H9 (cell line): ENCODE measurements at regions not wholly inside any gene's neighbourhood (a gene's known extent, or its start where the extent isn't known, plus 50 kb on each side); places are given as distances from the start of the nearest gene placed in this dataset.

ENCODE experiments used
- DNase-seq: peaks from one replicate; pipeline ENCODE4 v3.0.0-alpha.2; 2017
- H2AFZ ChIP-seq: one replicate; pipeline ENCODE4 v1.6.1; 2013; ENCODE audit warnings: mild to moderate bottlenecking, low read length, control low read depth, moderate library complexity
- H2AK5ac ChIP-seq: 2 replicates; pipeline ENCODE4 v1.6.1; 2013; ENCODE audit warnings: low read length, control low read depth, mixed read lengths; ENCODE audit not compliant: insufficient read length
- H2BK120ac ChIP-seq: one replicate; pipeline ENCODE4 v1.6.1; 2013; ENCODE audit warnings: low read depth, mild to moderate bottlenecking, low read length, control low read depth, inconsistent platforms; ENCODE audit not compliant: poor library complexity, severe bottlenecking
- H2BK12ac ChIP-seq: 2 replicates; pipeline ENCODE4 v1.6.1; 2013; ENCODE audit warnings: low read length, control low read depth, mixed read lengths, low read depth; ENCODE audit not compliant: insufficient read length
- H2BK15ac ChIP-seq: 2 replicates; pipeline ENCODE4 v1.6.1; 2013; ENCODE audit warnings: low read depth, low read length, control low read depth
- H2BK20ac ChIP-seq: one replicate; pipeline ENCODE4 v1.6.1; 2013; ENCODE audit warnings: low read depth, mild to moderate bottlenecking, low read length, control low read depth, inconsistent platforms; ENCODE audit not compliant: poor library complexity, severe bottlenecking
- H2BK5ac ChIP-seq: 2 replicates; pipeline ENCODE4 v1.6.1; 2013; ENCODE audit warnings: low read length, control low read depth, mixed read lengths; ENCODE audit not compliant: insufficient read length
- H3K14ac ChIP-seq: 2 replicates; pipeline ENCODE4 v1.6.1; 2013; ENCODE audit warnings: low read length, control low read depth; ENCODE audit not compliant: insufficient read depth
- H3K18ac ChIP-seq: 2 replicates; pipeline ENCODE4 v1.6.1; 2013; ENCODE audit warnings: low read depth, mild to moderate bottlenecking, mixed read lengths, low read length, control low read depth; ENCODE audit not compliant: insufficient read length
- H3K23ac ChIP-seq: 2 replicates; pipeline ENCODE4 v1.6.1; 2013; ENCODE audit warnings: low read length, control low read depth, mixed read lengths, low read depth; ENCODE audit not compliant: insufficient read length
- H3K23me2 ChIP-seq: 2 replicates; pipeline ENCODE4 v1.6.1; 2013; ENCODE audit warnings: low read depth, mild to moderate bottlenecking, mixed read lengths, low read length, control low read depth; ENCODE audit not compliant: insufficient read length, poor library complexity, severe bottlenecking
- H3K27ac ChIP-seq: 2 replicates; pipeline ENCODE4 v1.5.1; 2013; ENCODE audit warnings: low read length, control low read depth, mixed read lengths, low read depth; ENCODE audit not compliant: insufficient read length
- H3K27me3 ChIP-seq: 2 replicates; pipeline ENCODE4 v1.6.1; 2013; ENCODE audit warnings: low read length, control low read depth, inconsistent platforms; ENCODE audit not compliant: insufficient read depth
- H3K4ac ChIP-seq: 2 replicates; pipeline ENCODE4 v1.6.1; 2013; ENCODE audit warnings: low read depth, mild to moderate bottlenecking, control low read depth, inconsistent platforms, low read length, moderate library complexity
- H3K4me1 ChIP-seq: 2 replicates; pipeline ENCODE4 v1.6.1; 2013; ENCODE audit warnings: low read length, control low read depth, inconsistent platforms; ENCODE audit not compliant: insufficient read depth
- H3K4me2 ChIP-seq: 2 replicates; pipeline ENCODE4 v1.6.1; 2013; ENCODE audit warnings: low read length, control low read depth, mixed read lengths; ENCODE audit not compliant: insufficient read length, insufficient read depth
- H3K56ac ChIP-seq: 2 replicates; pipeline ENCODE4 v1.6.1; 2013; ENCODE audit warnings: low read depth, mild to moderate bottlenecking, mixed read lengths, low read length, control low read depth; ENCODE audit not compliant: insufficient read length
- H3K79me1 ChIP-seq: 2 replicates; pipeline ENCODE4 v1.6.1; 2013; ENCODE audit warnings: low read depth, mild to moderate bottlenecking, moderate library complexity, low read length, control low read depth, inconsistent platforms; ENCODE audit not compliant: insufficient read depth, poor library complexity, severe bottlenecking
- H3K79me2 ChIP-seq: 2 replicates; pipeline ENCODE4 v1.6.1; 2013; ENCODE audit warnings: low read length, control low read depth, inconsistent platforms; ENCODE audit not compliant: insufficient read depth
- H3K9ac ChIP-seq: 2 replicates; pipeline ENCODE4 v1.6.1; 2013; ENCODE audit warnings: low read length, control low read depth, mixed read lengths; ENCODE audit not compliant: insufficient read length; ENCODE audit errors: extremely low read depth
- H3K9me3 ChIP-seq: one replicate; pipeline ENCODE4 v1.6.1; 2013; ENCODE audit warnings: low read depth, low read length, inconsistent platforms; ENCODE audit not compliant: control insufficient read depth
- H3T11ph ChIP-seq: one replicate; pipeline ENCODE4 v1.6.1; 2013; ENCODE audit warnings: mild to moderate bottlenecking, low read length, control low read depth, inconsistent platforms
- H4K20me1 ChIP-seq: one replicate; pipeline ENCODE4 v1.6.1; 2013; ENCODE audit not compliant: control insufficient read depth, insufficient read length, insufficient read depth
- H4K5ac ChIP-seq: 2 replicates; pipeline ENCODE4 v1.6.1; 2013; ENCODE audit warnings: low read depth, mild to moderate bottlenecking, mixed read lengths, low read length, control low read depth; ENCODE audit not compliant: insufficient read length
- H4K8ac ChIP-seq: replicated peaks from 2 replicates; pipeline ENCODE4 v1.6.1; 2013; ENCODE audit warnings: low read length, control low read depth, mixed read lengths, low read depth; ENCODE audit not compliant: insufficient read length
- H4K91ac ChIP-seq: 2 replicates; pipeline ENCODE4 v1.6.1; 2013; ENCODE audit warnings: low read depth, mild to moderate bottlenecking, moderate library complexity, mixed read lengths, low read length, control low read depth; ENCODE audit not compliant: insufficient read length
- H3K27ac Mint-ChIP-seq, 3 experiments: 2 replicates in 2 of 3; 3 replicates in 1 of 3; pipeline ENCODE4 v1.8.0; 2020 to 2021; ENCODE audit warnings: mixed read lengths in 3 of 3, mild to moderate bottlenecking in 1 of 3, moderate library complexity in 1 of 3
- H3K27me3 Mint-ChIP-seq: 2 replicates; pipeline ENCODE4 v1.8.0; 2021; ENCODE audit warnings: low read depth, mild to moderate bottlenecking, moderate library complexity, mixed read lengths
- H3K36me3 Mint-ChIP-seq, 3 experiments: 2 replicates in 2 of 3; 3 replicates in 1 of 3; pipeline ENCODE4 v1.8.0; 2020 to 2021; ENCODE audit warnings: low read depth in 3 of 3, mixed read lengths in 3 of 3; ENCODE audit not compliant: insufficient read depth in 1 of 3
- H3K4me1 Mint-ChIP-seq, 2 experiments: 2 replicates each; pipeline ENCODE4 v1.8.0; 2020; ENCODE audit warnings: mixed read lengths in 2 of 2
- H3K4me3 Mint-ChIP-seq, 2 experiments: 2 replicates in 1 of 2; 3 replicates in 1 of 2; pipeline ENCODE4 v1.8.0; 2020 to 2021; ENCODE audit warnings: mild to moderate bottlenecking in 2 of 2, mixed read lengths in 2 of 2, moderate library complexity in 1 of 2
- H3K9me3 Mint-ChIP-seq, 2 experiments: 2 replicates in 1 of 2; 3 replicates in 1 of 2; pipeline ENCODE4 v1.8.0; 2020; ENCODE audit warnings: mild to moderate bottlenecking in 2 of 2, mixed read lengths in 2 of 2, moderate library complexity in 1 of 2
- WGBS: extraction: QIAGEN DNeasy Blood & Tissue Kit; methylation state at CpG from one replicate; pipeline ENCODE4 v1.1.7; 2013; ENCODE audit warnings: missing lambda C conversion rate, low lambda C conversion rate, mixed read lengths; ENCODE audit not compliant: insufficient read length; ENCODE audit errors: extremely low coverage; 5-methylcytosine and 5-hydroxymethylcytosine counted together
- TF ChIP-seq, protein P1 (sequence below): fragments of 200-600 bp; sonication (generic); conservative IDR thresholded peaks from 3 replicates; pipeline ENCODE4 v1.8.0; 2021; ENCODE audit warnings: antibody characterized with exemption, mild to moderate bottlenecking

DNA sequence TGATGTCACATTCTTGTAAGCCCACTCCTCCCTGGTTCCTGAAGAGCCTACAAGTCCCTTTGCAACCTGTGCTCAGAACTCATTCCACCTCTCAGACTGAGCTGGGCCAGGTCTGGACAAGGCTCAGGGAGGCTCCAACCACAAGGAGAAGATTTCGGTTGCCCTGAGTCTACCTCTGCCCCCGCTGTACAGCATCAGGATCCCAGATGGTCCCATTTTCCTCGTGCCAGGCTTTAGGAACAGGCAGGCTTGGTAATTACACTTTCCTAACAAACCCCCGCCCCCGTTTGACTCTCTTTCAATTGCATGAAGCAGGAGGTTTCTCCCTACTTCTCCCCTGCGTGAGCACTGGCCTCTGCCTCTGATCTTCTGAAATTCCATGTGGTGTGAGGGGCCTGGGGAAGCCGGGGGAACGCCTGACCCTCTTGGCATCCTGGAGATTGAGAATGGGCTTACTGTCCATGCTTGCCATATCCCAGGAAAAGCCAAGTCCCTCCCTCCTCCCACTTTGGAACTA is 86.9 kb upstream of the CTNNA1 start:
- Histone ChIP-seq H3K4me2 (no peak overlapping the region), H3K23me2 (no peaks in the 10 kb centered on the region), H3K79me1 (no peaks in the 10 kb centered on the region), H2BK20ac (no peak overlapping the region), H3K9ac (no peak overlapping the region), H3K14ac (no peak overlapping the region), H4K5ac (no peak overlapping the region), H4K8ac (no peak overlapping the region), H3K23ac (no peak overlapping the region), H2AFZ (no peak overlapping the region), H2BK5ac (no peak overlapping the region), H3K27me3 (no peaks in the 10 kb centered on the region; the same call in 1 of the 2 replicates), H3K79me2 (no peaks in the 10 kb centered on the region), H2BK120ac (no peak overlapping the region), H3K18ac (no peak overlapping the region), H4K20me1 (no peaks in the 10 kb centered on the region), H2BK15ac (no peak overlapping the region), H2BK12ac (no peak overlapping the region), H3K56ac (no peak overlapping the region), H2AK5ac (no peak overlapping the region), H3T11ph (no peak overlapping the region), H3K4ac (no peak overlapping the region), H4K91ac (no peak overlapping the region), H3K27ac (no peak overlapping the region), H3K9me3 (no peaks in the 10 kb centered on the region), H3K4me1 (peaks cover 3% of the 10 kb centered on the region; the same call in 1 of the 2 replicates)
- TF ChIP-seq, protein P1, sequence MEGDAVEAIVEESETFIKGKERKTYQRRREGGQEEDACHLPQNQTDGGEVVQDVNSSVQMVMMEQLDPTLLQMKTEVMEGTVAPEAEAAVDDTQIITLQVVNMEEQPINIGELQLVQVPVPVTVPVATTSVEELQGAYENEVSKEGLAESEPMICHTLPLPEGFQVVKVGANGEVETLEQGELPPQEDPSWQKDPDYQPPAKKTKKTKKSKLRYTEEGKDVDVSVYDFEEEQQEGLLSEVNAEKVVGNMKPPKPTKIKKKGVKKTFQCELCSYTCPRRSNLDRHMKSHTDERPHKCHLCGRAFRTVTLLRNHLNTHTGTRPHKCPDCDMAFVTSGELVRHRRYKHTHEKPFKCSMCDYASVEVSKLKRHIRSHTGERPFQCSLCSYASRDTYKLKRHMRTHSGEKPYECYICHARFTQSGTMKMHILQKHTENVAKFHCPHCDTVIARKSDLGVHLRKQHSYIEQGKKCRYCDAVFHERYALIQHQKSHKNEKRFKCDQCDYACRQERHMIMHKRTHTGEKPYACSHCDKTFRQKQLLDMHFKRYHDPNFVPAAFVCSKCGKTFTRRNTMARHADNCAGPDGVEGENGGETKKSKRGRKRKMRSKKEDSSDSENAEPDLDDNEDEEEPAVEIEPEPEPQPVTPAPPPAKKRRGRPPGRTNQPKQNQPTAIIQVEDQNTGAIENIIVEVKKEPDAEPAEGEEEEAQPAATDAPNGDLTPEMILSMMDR = no peak
- Mint-ChIP-seq H3K4me1 (peaks cover 26 to 28% of the 10 kb centered on the region in 2 experiments), H3K27ac (no peak overlapping the region), H3K9me3 (no peaks in the 10 kb centered on the region), H3K4me3 (no peak overlapping the region), H3K36me3 (no peaks in the 10 kb centered on the region; a peak in 1 of 7 replicates), H3K27me3 (peaks cover 2% of the 10 kb centered on the region; the same call in 1 of the 2 replicates)
- no CpG with 5 or more reads among the region's 8 CpGs for WGBS
- DNase-seq = no peak
